ENCODE measurements at regions not wholly inside any gene's neighbourhood (a gene's known extent, or its start where the extent isn't known, plus 50 kb on each side); places are given as distances from the start of the nearest gene placed in this dataset.
"Not testable (repeated sequence)": the region's sequence is repeated elsewhere in the genome, so short reads cannot be mapped to it uniquely, and the experiment has no call there.

DNA sequence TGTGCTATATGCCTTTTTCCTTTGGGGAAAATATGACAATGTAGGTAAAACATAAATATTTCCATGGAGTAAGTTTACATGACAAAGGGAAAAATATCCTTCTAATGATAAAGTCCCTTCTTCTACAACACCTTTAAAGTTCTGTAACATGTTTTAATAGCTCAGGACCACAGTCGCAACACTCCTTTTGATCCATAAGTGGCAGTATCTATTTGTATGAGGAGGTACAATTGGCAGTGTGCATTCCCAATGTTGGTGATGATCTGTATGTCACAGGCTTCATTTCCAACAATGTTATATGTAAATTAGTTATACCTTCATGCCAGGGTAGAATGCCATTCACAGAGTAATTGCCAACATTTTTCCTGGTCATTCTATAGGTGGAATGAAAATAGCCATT, 127.1 kb upstream of the CCNH start:
- DNase-seq (ENCODE audit: low read depth in 2 of 2) = no peak

- no peak for DNase-seq (ENCODE audit: low read depth in 2 of 2)
These were observed 123.6 kb upstream of the CCNH start for GRCh38 chr5:87536365-87536764.

GRCh38 chr5:87535706-87536105, 123.0 kb upstream of the CCNH start:
- DNase-seq (ENCODE audit: low read depth in 2 of 2) = no peak

DNA sequence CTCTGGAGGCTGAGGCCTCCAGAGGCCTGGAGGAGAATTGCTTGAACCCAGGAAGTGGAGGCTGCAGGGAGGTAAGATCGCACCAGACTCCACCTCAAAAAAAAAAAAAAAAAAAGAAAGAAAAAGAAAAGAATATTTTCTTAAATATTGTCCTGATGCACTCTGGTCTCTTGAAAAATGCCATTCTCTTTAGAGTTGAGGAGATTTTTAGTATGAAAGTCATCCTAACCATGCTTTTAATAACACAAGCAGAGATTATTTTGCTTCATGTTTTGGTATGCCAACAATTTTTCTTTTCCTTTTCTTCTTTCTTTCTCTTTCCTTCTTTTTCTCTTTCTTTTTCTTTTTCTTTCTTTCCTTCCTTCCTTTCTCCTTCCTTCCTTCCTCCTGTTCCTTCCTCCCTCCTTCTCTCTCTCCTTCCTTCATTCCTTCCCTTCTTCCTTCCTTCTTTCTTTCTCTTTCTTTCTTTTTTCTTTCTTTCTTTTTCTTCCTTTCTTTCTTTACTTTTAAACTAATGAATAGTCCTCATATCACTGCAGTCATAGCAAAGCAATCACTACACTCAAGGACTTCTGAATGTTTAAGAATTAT, 116.9 kb upstream of the CCNH start:
- DNase-seq (ENCODE audit: low read depth in 2 of 2) = no peak

DNA sequence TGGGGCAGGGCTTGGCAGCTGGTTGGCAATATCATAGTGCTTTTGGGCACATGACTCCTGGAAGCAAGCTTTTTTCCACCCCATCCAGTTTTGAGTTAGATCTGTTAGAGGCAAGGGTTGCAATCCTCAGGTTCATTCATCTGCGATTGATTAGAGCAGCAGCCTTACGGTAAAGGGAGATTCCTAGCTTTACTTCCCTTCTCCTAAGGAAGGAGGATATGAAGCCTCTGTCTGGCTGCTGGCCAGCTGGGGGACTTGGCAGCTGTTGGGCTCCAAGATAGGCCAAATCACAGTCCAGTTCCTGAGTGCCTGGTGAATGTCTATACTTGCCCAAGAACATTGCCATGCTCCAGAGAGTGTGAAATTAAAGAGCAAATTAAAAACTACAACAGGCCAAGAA, 113.4 kb upstream of the CCNH start:
- no peak for DNase-seq (ENCODE audit: low read depth in 2 of 2)

- no peak for DNase-seq (ENCODE audit: low read depth in 2 of 2)
These were observed 111.5 kb upstream of the CCNH start for GRCh38 chr5:87524217-87524616.

- DNase-seq (ENCODE audit: low read depth in 2 of 2) = not testable (repeated sequence)
These were observed 99.0 kb upstream of the CCNH start for GRCh38 chr5:87511778-87512177.

DNA sequence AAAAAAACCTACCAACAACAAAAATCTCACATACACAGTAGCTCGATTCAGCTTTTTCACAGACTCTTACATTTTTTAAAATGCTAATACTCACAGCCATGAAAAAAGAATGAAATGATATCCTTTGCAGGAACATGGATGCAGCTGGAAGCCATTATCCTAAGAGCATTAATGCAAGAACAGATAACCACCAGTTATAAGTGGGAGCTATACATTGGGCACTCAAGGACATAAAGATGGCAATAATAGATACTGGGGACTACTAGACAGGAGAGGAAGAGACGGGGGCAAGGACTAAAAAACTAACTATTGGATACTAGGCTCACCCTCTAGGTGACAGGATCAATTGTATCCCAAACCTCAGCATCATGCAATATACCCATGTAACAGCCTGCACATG, 90.3 kb upstream of the CCNH start:
- no peak for DNase-seq (ENCODE audit: low read depth in 2 of 2)

DNA sequence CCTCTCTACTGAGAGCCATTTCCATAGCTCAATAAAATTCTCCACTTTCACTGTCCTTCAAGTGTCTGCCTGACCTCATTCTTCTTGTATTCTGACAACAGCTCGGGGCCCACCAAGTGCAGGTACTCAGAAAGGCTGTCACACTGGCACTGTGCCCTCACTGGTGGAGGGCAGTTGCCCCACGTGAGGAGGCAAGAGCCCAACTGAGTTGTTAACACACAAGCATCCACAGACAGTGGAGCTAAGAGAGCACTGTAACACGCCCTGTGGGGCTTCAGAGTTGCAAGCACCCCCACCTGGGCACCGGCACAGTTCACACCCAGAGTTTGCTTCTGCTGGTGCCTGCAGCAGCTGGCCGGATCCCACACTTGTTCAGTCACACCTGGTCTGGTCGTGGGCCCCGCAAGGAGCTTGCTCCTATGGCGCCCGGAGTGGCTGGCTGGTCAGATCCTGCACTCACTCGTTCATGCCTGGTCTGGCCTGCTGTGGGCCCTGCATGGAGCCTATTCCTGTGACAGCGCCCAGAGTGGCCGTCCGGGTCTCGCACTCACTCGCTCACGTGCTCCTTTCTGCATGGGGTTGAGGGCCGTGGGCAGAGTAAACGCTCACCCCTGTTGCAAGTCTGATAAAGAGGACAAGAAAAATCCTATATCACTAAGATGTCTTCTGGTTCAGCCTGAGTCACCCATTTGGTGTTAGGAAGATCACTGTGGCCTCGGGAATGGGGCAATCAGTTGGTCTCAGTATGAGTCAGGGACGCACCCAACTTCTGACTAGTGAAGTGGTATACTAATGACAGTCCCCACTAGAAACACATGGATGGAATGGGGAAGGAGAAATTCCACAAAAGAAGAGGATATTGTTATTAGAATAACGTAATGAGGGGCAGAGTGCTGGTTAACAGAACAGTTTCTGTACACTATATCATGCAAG, 87.0 kb upstream of the CCNH start:
- DNase-seq (ENCODE audit: low read depth in 2 of 2) = no peak
